Cardiac septum (tissue), 1 donor: ENCODE measurements at regions not wholly inside any gene's neighbourhood (a gene's known extent, or its start where the extent isn't known, plus 50 kb on each side); places are given as distances from the start of the nearest gene placed in this dataset.

Experiments
- DNase-seq: peaks from one replicate; pipeline ENCODE4 v3.0.0-alpha.2; 2020; ENCODE audit warnings: low spot score
- intact Hi-C: fragments of 100-400 bp; cut with DNase I; formaldehyde crosslinking; loops from one replicate; pipeline ENCODE4 v1.14.0; 2022
- donor health status: DM: no; HTN: no; CAD: no.

- no peak for DNase-seq
Observed at GRCh38 chr1:114316204-114316603, 162.5 kb upstream of the SYT6 start.

GRCh38 chr1:114315631-114316030, 162.0 kb upstream of the SYT6 start:
- no peak for DNase-seq
- intact Hi-C loops, result no loop called here

More at GRCh38 chr1:114316204-114316603, 162.5 kb upstream of the SYT6 start:
- intact Hi-C loops, result no loop called here

DNA sequence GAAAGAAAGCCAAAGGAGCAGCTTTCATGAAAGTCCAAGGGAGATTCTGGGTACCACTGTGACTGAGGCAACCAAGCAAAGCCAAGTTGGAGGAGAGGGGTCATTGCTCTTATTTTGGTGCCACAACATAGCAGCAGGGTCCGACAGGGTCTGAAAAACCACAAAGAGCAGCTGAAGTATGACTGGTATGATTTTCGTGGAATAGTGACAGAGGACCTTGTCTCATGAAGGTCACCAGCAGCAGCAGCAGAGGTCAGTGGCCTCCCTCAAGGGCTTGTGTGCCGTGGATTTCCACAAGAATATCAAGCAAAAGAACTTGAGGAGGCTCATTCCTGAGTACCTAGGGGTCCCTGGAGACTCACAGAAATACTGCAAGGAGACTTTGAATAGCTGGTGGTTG, 160.9 kb upstream of the SYT6 start:
- intact Hi-C loops, result no loop called here
- no peak for DNase-seq

DNA sequence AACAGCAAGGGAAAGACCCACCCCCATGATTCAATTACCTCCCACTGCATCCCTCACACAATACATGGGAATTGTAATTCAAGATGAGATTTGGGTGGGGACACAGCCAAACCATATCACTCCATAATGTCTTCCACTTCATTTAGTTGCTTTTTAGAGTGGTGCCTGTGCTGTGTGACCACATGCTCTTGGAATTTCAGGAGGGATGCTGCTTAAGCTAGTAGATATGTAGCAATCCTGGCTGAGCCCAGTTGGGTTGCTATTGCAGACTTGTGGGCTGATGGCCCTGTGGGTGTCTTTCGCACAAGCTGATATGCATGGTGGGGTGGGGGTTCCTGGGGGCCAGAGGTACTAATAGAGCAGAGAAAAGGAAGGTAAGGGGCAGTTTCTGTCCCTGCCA, 160.4 kb upstream of the SYT6 start:
- DNase-seq, result no peak
- intact Hi-C loops, result no loop called here

DNA sequence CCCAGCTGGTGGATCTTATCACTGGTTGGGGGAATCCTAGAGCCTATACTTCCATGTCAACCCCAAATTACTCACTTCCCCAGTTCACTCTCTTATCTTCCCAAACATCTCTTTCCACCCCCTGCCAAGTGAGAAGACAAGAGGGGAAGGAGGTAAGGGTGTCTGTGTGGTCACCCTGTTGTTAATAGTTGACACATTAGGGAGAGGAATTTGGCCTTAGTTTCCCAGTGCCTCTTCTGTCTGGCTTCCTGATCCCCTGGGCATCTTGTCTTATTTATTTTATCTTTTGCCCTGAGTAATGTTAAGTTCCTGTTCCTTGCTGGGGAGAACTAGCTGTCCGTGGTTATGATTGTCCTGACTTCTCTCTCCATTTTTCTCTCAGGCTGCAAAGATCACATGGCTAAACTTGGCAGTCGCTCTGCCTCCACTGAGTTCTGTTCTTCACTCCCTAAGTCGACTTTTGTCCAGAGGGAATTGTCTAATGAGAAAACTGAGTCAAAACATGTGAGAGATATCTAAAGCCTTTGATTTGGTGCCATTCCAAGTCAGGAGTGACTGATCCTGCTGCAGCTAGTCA, 157.1 kb upstream of the SYT6 start:
- intact Hi-C loops, result no loop called here
- DNase-seq, result no peak

- DNase-seq, result no peak
- intact Hi-C loops, result no loop called here
Observed at GRCh38 chr1:114302821-114303220, 149.2 kb upstream of the SYT6 start.

GRCh38 chr1:114299331-114299975, 145.8 kb upstream of the SYT6 start:
- intact Hi-C loops, result no loop called here
- no peak for DNase-seq

DNA sequence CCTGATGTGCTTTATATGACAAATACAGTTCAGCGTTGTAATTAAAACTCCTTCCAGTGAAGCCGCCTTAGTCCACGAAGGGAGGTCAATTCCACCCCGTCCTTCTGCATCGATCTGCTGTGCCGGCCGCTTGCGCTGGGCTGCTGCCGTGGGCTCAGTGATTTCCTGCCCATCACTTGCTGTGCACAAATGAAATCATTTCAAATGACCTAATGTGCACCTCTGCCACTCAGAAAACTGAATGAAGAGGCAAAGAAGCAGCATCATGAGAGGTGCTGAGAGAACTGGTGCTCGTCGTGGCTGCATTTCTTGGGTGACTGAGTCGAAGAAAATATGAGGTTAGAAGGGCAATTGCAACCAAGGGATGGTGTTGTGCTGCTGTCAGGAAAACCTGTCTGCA, 144.3 kb upstream of the SYT6 start:
- no peak for DNase-seq
- intact Hi-C loops, result no loop called here

DNA sequence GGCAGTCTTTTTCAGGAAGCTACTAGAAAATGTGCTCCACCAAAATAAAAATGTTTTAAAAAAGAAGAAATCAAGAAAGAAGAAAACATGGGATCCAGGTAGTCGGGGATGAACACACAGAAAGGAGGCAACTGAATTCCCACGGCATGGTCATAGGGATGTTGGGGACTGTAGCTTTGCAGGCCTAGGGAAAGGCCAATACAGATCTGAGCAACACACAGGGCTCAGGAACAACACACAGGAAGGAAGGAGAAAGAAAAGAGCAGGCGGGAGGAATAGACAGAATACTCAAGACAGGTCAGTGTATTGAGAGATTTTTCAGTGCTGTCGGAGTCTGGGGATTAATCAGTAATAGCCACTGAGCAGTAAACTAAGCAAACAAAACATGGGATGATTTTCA, 142.7 kb upstream of the SYT6 start:
- intact Hi-C loops, result no loop called here
- no peak for DNase-seq

- DNase-seq, result no peak
- intact Hi-C loops, result no loop called here
Observed at GRCh38 chr1:114295321-114295720, 141.7 kb upstream of the SYT6 start.

- intact Hi-C loops, result no loop called here
- DNase-seq, result no peak
Observed at GRCh38 chr1:114292835-114293234, 139.2 kb upstream of the SYT6 start.

- intact Hi-C loops, result no loop called here
Observed at GRCh38 chr1:114292194-114292593, 138.5 kb upstream of the SYT6 start.

GRCh38 chr1:114290776-114291175, 137.1 kb upstream of the SYT6 start:
- no peak for DNase-seq
- intact Hi-C loops, result no loop called here

More at GRCh38 chr1:114292194-114292593, 138.5 kb upstream of the SYT6 start:
- no peak for DNase-seq

GRCh38 chr1:114290341-114290740, 136.7 kb upstream of the SYT6 start:
- intact Hi-C loops, result no loop called here
- no peak for DNase-seq

GRCh38 chr1:114289824-114290223, 136.2 kb upstream of the SYT6 start:
- DNase-seq, result no peak
- intact Hi-C loops, result loop anchor here (10.0 kb wide), 1 partner anchor 455 kb away; no protein-coding TSS in a partner anchor

- intact Hi-C loops, result loop anchor here (10.0 kb wide), 1 partner anchor 455 kb away; no protein-coding TSS in a partner anchor
- DNase-seq, result no peak
Observed at GRCh38 chr1:114289306-114289705, 135.6 kb upstream of the SYT6 start.

DNA sequence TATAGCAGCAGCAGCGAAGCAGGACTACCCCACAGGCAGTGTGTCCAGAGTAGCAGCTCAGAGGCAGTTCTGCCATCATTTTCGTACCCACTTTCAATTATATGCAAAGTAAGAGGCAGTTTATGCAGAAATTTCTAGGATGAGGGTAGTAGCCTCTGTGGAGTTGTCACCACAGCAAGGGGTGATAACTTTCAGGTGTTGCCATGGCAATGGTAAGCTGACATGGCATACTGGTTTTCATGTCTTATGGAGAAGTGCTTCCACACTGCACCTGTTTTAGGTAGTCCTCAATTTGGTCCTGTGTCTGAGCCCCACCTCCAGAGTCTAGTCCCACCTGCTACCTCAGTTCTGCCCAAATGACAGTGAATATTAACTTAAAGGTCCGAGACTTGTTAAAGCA, 133.3 kb upstream of the SYT6 start:
- intact Hi-C loops, result loop anchor here (10.0 kb wide), 1 partner anchor 452 kb away; no protein-coding TSS in a partner anchor
- DNase-seq, result no peak

DNA sequence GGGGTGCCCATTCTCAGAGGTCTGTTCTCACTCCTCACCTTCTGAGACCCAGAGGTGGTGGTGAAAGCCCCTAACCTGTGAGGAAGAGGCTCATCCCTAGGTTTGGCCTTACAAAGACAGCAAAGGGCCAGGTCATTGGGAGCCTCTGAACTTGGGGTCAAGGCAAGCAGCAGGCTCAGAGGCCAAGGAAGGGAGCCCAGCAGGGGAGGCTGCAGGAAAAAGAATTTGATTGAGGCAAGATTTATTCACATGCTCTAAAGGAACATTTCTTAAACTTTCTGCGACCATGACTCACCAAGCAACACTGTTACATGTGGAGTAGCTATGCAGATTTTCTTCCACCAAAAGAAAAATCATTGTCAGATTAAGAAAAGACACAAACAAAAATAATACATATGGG, 132.5 kb upstream of the SYT6 start:
- intact Hi-C loops, result loop anchor here (10.0 kb wide), 1 partner anchor 451 kb away; no protein-coding TSS in a partner anchor
- DNase-seq, result no peak

- peak; percentile 91 for DNase-seq
- intact Hi-C loops, result loop anchor here (1.0 to 10.0 kb wide), 2 partner anchors 304 to 448 kb away; partner anchors contain the start of gene OLFML3
Observed at GRCh38 chr1:114282751-114283403, 129.2 kb upstream of the SYT6 start.

DNA sequence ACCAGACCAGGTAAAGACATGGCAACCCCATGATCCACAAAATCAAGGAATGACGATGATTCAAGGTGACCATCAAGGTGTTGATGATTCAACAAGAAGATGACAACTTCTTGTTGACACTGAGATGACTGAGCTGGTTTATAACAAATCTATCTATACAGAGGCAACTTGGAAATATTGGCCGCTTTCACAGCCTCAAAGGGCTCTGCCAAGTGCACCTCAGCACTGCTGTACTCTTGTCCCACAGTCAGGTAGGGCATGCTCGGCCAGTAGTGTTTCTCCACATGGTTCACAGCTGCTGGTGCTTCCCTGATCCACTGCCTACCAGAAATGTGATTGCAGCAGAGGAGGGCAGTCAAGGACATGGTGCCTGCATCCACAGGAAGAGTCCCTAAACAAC, 125.2 kb upstream of the SYT6 start:
- DNase-seq, result no peak
- intact Hi-C loops, result no loop called here

DNA sequence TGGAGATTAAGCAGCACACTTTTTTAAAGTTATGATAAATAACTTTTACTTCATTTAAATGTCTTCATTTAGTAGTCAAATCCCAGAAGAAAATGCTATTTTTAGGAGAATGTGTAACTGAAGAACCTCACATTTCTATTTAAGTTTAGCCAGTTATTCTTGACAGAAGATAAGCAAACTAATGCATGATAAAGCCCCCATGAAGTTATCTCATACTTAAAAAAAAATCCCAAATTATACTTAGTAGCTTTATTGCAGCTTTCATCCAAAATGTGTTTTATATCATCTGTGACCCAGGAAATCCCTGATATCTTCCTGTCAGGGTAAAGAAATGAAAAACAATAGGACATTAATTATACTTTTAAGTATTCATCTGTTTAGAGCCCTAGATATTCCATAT, 124.8 kb upstream of the SYT6 start:
- intact Hi-C loops, result no loop called here
- no peak for DNase-seq
